ENCODE measurements at regions not wholly inside any gene's neighbourhood (a gene's known extent, or its start where the extent isn't known, plus 50 kb on each side); places are given as distances from the start of the nearest gene placed in this dataset.

DNA sequence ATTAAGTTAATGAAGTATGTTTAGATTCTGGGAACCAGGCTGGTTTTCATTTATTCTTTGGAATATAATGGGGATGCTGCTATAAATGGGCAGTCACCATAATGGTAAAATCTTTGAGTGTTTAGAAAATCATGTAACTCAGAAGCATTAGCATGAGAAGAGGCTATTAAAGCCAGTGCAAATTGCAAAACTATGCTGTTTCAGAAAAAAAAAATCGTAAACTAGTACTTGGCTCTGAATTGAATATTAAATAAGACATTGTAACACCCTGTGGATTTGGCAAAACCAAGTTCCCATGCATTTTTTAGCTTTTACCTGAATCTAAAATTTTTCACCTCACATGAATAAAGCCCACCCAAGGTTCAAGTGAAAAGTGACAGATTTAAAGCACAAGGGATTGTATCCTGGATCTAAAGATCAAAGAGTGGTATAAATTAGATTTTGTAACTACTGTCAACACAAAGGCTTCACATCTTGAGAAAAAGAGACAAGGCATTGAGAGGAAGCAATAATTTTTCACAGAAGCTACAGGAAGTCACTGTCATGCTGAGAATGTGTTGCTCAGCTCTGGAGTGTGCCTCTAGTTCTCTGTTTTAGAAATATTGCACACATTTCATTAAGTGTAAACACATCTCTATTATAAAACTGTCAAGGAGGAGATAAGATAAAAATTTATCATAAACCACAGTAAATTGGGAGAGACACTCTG lies 142.2 kb downstream of the ABCA8 start:
- no peak for DNase-seq

DNA sequence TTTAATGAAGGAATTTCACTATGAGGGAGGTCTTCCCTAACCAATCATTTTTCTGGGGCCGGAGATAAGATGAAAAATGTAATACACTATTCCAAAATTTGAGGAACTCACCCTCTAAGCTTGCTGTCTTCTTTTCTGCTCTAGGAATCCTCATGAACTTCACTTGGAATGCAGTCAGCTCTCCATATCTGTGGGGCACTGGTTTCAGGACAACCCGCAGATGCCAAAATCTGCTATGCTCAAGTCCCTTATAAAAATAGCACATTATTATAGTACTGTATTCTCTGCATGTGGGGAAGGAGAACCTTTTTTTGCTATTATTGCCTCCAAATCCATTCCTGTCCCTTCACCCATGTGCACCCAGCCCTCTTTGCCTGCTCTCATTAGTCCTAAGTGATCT lies 146.0 kb downstream of the ABCA8 start:
- no peak for DNase-seq

DNA sequence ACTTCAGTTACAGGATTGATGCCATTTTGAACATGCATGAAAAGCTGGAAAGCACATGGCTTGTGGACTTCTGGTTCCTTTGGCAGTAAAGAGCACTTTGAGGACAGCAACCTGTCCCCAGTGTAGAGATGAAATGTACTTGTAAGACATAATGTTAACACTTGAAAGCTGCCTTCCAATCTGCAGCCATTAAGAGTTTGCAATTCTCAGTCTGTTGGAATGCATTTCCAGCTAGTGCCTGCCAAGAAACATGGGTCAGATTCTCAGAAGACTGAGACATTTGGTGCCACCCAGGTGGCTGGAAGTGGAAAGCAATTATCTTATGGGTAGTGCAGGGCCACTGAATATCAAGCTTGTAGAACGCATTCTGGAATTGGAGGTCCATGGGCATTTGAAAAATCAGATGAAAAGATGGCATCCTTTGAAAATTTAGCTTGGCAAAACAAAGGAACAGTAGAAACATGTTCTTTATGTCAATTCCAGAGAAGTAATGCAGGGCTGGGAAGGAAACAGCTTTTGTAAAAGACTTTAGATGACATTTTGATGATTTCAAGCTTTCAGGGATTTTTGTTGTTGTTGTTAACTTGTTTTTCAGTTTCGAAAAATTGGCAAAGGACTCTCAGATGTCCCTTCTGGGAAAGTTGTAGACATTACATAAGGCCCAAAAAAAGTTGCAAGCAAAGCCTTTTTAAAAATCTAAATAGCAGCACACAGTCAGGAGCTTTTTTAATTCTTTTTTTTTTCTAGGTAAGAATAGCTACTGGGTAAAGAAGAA lies 147.0 kb downstream of the ABCA8 start:
- no peak for DNase-seq

- DNase-seq = no peak
Measured at GRCh38 chr17:68805609-68806008, 149.6 kb downstream of the ABCA8 start.

GRCh38 chr17:68804777-68805520 lies 150.2 kb downstream of the ABCA8 start:
- DNase-seq = no peak

DNA sequence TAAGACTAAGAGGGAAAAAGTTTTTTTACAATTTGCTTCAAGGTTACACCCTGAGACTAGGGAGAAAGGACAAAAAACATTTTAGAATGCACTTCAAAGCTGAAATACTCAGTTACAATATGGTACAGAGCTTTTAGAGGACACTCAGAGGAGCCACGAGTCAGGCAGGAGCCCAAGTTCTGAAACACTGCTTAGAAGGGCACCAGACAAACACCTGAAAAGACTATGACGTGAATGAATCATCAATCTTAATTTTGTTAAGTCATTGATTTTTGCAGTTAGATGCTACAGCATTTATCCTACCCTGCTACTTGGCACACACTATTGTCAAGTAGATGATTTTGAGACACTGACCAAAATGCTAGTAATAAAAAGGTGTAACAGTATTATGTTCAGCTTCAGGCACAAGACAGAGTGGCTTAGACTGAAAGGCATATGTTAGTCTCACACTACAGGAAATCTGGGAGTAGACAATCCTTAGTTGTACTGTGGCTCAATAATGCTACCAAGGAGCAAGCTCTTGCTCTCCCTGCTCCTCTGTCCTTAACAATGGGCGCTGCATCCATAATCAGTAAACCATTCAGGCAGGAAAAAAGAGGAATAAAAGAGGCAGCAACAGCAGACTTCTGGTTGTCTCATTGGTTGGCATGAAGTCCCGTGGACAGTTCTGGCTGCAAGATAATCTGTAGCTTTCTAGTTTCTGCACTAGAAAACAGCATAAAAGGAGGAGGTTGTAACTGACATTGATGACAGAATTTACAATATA lies 151.8 kb downstream of the ABCA8 start:
- DNase-seq = no peak

DNA sequence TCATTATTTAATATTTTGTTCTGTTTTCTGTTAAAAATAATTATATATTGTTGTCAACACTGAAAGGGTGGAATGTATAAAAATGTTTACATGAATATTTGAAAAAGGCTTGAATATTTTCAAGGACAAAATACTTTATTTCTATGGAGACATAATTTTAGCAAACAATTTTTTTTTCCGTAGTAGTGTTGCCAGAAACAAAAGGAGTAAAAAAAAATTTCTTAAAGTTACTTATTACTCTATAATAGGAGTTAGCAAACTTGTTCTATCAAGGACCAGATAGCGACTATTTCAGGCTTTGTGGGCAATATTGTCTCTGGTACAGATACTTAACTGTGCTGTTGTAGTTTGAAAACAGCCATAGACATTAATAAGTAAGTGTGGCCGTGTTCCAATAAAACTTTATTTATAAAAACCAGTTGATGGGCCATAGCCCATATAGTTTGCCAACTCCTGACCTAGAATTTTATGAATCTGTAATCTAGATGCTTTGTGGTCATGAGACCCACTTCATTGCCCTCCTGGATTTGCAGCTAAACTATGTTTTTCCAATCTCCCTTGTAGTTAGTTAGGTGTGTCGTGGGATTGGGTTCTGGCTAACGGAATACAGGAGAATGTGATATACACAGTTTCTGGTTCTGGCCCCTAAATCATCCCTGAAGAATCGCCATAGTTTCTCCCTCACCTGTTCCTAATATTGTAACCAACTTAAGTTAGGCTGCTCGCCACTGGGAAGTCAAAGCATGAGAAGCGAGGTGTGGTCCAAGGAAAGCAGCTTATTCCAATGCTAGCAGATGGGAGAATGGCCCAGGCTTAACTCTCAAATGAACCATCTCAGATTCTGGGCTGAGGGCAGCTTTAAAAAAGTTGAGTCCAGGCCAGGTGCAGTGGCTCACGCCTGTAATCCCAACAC lies 153.6 kb downstream of the ABCA8 start:
- no peak for DNase-seq

GRCh38 chr17:68800751-68801150 lies 154.4 kb downstream of the ABCA8 start:
- no peak for DNase-seq

GRCh38 chr17:68794636-68795434 lies 160.4 kb downstream of the ABCA8 start:
- DNase-seq = no peak

GRCh38 chr17:68792873-68793272 lies 162.3 kb downstream of the ABCA8 start:
- no peak for DNase-seq

DNA sequence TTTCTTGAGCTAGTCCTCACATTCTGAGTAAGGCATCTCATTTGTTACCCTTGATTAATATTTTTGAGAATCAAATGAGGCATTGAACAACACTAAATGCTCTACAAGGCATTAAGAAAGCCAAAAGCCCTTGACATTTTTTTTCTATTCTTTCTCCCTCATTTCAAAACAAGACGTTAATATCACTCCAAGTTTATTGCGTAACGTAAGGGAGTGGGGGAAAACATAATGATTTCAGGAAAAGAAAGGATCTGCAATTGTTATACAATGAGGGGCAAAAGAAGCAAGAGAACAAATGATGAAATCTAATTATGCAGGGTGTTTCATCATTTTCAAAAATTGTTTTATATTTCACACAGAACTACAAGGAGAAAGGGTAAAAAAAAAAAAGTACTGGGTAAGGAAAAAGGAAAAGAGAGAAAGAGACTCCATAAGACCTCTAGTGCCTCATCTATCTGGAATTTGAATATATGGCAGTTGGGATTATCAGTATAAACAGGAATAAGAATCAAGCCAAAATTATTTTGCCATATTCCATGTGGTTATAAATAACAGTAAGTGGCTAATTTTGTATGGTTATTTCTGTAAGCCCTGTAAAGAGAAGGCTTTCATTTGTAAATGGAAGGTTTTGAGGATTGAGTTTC lies 163.0 kb downstream of the ABCA8 start:
- no peak for DNase-seq

- no peak for DNase-seq
Measured at GRCh38 chr17:68790931-68791330, 164.3 kb downstream of the ABCA8 start.

DNA sequence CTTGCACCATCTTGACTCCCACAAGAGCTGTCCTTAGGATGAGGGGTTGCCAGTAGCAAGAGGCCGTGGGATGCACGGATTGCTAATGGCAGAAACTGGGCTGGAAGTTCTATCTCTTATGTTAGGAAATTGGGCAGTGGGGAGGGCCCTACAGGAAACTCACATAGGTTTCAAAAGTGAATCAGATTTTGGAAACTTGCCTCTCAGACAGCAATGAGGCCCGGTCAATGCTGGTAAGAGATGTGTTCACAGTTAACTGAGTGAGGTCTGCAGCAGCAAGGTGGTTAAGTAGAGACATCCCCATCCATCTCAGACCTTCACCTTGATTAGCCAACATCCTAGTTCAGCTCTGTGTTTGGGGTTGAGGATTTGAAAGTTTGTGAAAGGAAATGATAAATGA lies 164.7 kb downstream of the ABCA8 start:
- no peak for DNase-seq

DNA sequence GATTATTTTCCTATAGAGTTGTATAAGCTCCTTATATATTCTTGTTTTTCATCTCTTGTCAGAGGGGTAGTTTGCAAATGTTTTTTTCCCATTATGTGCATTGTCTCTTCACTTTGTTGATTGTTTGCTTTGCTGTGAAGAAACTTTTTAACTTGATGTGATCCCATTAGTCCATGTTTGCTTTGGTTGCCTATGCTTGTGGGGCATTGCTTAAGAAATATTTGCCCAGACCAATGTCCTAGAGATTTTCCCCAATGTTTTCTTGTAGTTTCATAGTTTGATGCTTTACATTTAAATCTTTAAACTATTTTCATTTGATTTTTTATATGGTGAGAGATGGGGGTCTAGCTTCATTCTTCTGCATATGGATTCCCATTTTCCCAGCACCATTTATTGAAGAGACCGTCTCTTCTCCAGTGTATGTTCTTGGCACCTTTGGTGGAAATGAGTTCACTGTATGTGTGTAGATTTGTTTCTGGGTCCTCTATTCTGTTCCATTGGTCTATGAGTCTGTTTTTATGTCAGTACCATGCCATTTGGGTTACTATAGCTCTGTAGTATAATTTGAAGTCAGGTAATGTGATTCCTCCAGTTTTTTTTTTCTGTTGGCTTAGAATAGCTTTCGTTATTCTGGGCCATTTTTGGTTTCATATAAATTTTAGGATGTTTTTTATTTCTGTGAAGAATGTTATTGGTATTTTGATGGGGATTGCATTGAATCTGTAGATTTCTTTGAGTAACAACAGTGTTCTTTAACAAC lies 165.8 kb downstream of the ABCA8 start:
- DNase-seq = no peak

DNA sequence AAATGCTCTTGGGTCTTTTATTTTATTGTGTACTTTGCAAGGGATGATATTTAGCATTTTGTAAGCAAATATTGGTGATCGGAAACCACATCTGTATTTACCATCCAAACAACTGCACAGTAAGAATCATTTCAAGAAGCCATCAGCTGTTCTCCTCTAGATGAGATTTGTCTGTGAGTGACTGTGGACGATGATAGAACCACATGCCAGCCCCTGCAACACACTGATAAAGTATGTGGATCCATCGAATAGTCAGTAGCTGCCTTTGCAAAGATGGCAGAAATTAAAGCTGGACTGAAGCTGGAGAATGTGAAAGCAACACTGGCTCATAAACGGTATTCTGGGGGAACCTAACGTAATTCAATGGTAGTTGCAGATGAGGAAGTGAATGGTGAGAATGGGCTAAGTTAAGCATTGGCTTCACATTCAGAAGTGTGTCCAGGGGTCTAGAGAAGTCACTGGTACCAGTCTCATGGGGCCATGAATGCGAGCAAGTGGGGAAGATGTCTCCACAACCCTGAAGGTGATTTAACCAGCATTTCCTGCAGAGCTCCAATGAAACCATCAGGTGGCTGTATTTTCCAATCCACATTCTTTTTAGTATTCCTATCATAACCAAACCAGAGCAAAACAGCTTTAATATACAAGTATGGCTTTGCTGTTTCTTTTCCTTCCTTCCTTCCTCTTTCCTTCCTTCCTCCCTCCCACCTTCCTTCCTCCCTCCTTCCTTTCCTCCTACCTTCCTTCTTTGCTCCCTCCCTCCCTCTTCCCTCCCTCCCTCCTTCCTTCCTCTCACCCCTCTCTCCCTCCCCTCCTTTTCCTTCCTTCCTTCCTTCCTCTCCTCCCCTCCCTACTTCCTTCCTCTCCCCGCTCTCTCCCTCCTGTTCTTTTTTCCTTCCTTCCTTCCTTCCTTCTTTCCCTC lies 169.4 kb downstream of the ABCA8 start:
- no peak for DNase-seq

- no peak for DNase-seq
Measured at GRCh38 chr17:68784431-68784830, 170.8 kb downstream of the ABCA8 start.

- DNase-seq = no peak
Measured at GRCh38 chr17:68783861-68784260, 171.3 kb downstream of the ABCA8 start.

DNA sequence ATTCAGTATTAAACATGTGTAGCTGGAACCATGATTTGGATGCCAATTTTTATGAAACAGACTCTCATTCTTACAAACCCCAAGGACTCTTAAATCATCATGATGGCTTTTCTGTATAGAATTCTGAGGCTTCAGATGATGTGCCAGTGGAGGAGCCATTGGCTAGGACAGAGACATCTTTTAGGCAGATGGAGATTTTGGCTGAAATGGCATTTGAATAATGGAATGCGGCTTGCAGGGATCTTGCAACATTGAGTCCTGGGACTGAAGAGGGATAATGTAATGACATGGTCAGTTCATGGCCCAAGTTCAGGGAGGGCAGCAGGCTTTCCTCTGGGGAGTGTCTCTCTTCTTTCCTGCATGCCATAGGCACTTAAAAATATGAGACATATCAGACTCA lies 172.4 kb downstream of the ABCA8 start:
- no peak for DNase-seq

- no peak for DNase-seq
Measured at GRCh38 chr17:68780596-68780995, 174.6 kb downstream of the ABCA8 start.

Measured in stimulated activated CD4-positive, alpha-beta T cell treated with anti-CD3 and anti-CD28 coated beads, Interleukin-2, amount 100 ng/mL, for 24 hours (primary cell).